H7 (cell line): ENCODE measurements at regions not wholly inside any gene's neighbourhood (a gene's known extent, or its start where the extent isn't known, plus 50 kb on each side); places are given as distances from the start of the nearest gene placed in this dataset.
"Not testable (repeated sequence)": the region's sequence is repeated elsewhere in the genome, so short reads cannot be mapped to it uniquely, and the experiment has no call there.

Experiments used
- DNase-seq: peaks from one replicate; pipeline ENCODE4 v3.0.0; 2012
- H3K27me3 ChIP-seq: 2 replicates; pipeline ENCODE4 v1.6.0; 2011; ENCODE audit warnings: mild to moderate bottlenecking, low read length; ENCODE audit not compliant: control insufficient read depth, insufficient read depth
- H3K36me3 ChIP-seq: replicated peaks from 2 replicates; pipeline ENCODE4 v1.5.1; 2011; ENCODE audit warnings: low read length; ENCODE audit not compliant: control insufficient read depth, insufficient read depth
- H3K4me3 ChIP-seq: 2 replicates; pipeline ENCODE4 v1.5.1; 2011; ENCODE audit warnings: low read depth, mild to moderate bottlenecking, control low read depth, low read length, moderate library complexity; ENCODE audit not compliant: insufficient read depth

- no peaks in the 10 kb centered on the region; the same call in 1 of the 2 replicates for H3K27me3 ChIP-seq
- no peak for DNase-seq
- no peak overlapping the region for H3K4me3 ChIP-seq
- H3K36me3 ChIP-seq: no peaks in the 10 kb centered on the region
These were observed 219.5 kb downstream of the DHX15 start for GRCh38 chr4:24364852-24365251.

- H3K27me3 ChIP-seq: no peaks in the 10 kb centered on the region; the same call in 1 of the 2 replicates
- DNase-seq: no peak
- no peaks in the 10 kb centered on the region for H3K36me3 ChIP-seq
- no peak overlapping the region for H3K4me3 ChIP-seq
These were observed 220.1 kb downstream of the DHX15 start for GRCh38 chr4:24364249-24364648.

- no peaks in the 10 kb centered on the region; the same call in 1 of the 2 replicates for H3K27me3 ChIP-seq
These were observed 220.6 kb downstream of the DHX15 start for GRCh38 chr4:24363751-24364150.

GRCh38 chr4:24352112-24352511, 232.2 kb downstream of the DHX15 start:
- no peak for DNase-seq

More at GRCh38 chr4:24363751-24364150, 220.6 kb downstream of the DHX15 start:
- no peaks in the 10 kb centered on the region for H3K36me3 ChIP-seq
- no peak overlapping the region for H3K4me3 ChIP-seq
- DNase-seq: no peak

GRCh38 chr4:24349168-24349996, 235.0 kb downstream of the DHX15 start:
- DNase-seq, H3K4me3 ChIP-seq, H3K27me3 ChIP-seq, H3K36me3 ChIP-seq: not testable (repeated sequence)

More at GRCh38 chr4:24352112-24352511, 232.2 kb downstream of the DHX15 start:
- Histone ChIP-seq H3K36me3 (no peaks in the 10 kb centered on the region), H3K27me3 (no peaks in the 10 kb centered on the region; the same call in 1 of the 2 replicates), H3K4me3 (no peak overlapping the region)

- Histone ChIP-seq H3K36me3 (no peaks in the 10 kb centered on the region), H3K27me3 (no peaks in the 10 kb centered on the region), H3K4me3 (no peak overlapping the region)
- DNase-seq: no peak
These were observed 245.1 kb downstream of the DHX15 start for GRCh38 chr4:24339260-24339659.

GRCh38 chr4:24337451-24338190, 246.7 kb downstream of the DHX15 start:
- H3K36me3 ChIP-seq: no peaks in the 10 kb centered on the region
- DNase-seq: no peak

GRCh38 chr4:24335616-24336015, 248.7 kb downstream of the DHX15 start:
- H3K27me3 ChIP-seq: no peaks in the 10 kb centered on the region
- DNase-seq: no peak
- no peak overlapping the region for H3K4me3 ChIP-seq
- peaks cover 1% of the 10 kb centered on the region; the same call in 1 of the 2 replicates for H3K36me3 ChIP-seq

More at GRCh38 chr4:24337451-24338190, 246.7 kb downstream of the DHX15 start:
- no peak overlapping the region for H3K4me3 ChIP-seq
- H3K27me3 ChIP-seq: no peaks in the 10 kb centered on the region

- Histone ChIP-seq H3K4me3 (no peak overlapping the region), H3K36me3 (peaks cover 1% of the 10 kb centered on the region; the same call in 1 of the 2 replicates)
- DNase-seq: no peak
These were observed 249.4 kb downstream of the DHX15 start for GRCh38 chr4:24334906-24335305.

GRCh38 chr4:24330573-24330972, 253.8 kb downstream of the DHX15 start:
- Histone ChIP-seq H3K4me3 (no peak overlapping the region), H3K36me3 (peaks cover 1% of the 10 kb centered on the region; the same call in 1 of the 2 replicates)
- no peak for DNase-seq

More at GRCh38 chr4:24334906-24335305, 249.4 kb downstream of the DHX15 start:
- H3K27me3 ChIP-seq: no peaks in the 10 kb centered on the region

GRCh38 chr4:24330172-24330571, 254.2 kb downstream of the DHX15 start:
- no peak for DNase-seq
- Histone ChIP-seq H3K27me3 (no peaks in the 10 kb centered on the region), H3K36me3 (peaks cover 1% of the 10 kb centered on the region; the same call in 1 of the 2 replicates), H3K4me3 (no peak overlapping the region)

More at GRCh38 chr4:24330573-24330972, 253.8 kb downstream of the DHX15 start:
- no peaks in the 10 kb centered on the region for H3K27me3 ChIP-seq

GRCh38 chr4:24328711-24329110, 255.6 kb downstream of the DHX15 start:
- H3K27me3 ChIP-seq: no peaks in the 10 kb centered on the region

GRCh38 chr4:24328310-24328709, 256.0 kb downstream of the DHX15 start:
- DNase-seq: no peak
- H3K4me3 ChIP-seq: no peak overlapping the region
- peaks cover 1% of the 10 kb centered on the region; the same call in 1 of the 2 replicates for H3K36me3 ChIP-seq
- H3K27me3 ChIP-seq: no peaks in the 10 kb centered on the region

More at GRCh38 chr4:24328711-24329110, 255.6 kb downstream of the DHX15 start:
- H3K4me3 ChIP-seq: no peak overlapping the region
- no peak for DNase-seq
- peaks cover 1% of the 10 kb centered on the region; the same call in 1 of the 2 replicates for H3K36me3 ChIP-seq

- DNase-seq: no peak
- no peaks in the 10 kb centered on the region for H3K36me3 ChIP-seq
- H3K27me3 ChIP-seq: no peaks in the 10 kb centered on the region; the same call in 1 of the 2 replicates
- H3K4me3 ChIP-seq: no peak overlapping the region; the same call in 1 of the 2 replicates
These were observed 261.4 kb downstream of the DHX15 start for GRCh38 chr4:24322995-24323394.
